ENCODE measurements at regions not wholly inside any gene's neighbourhood (a gene's known extent, or its start where the extent isn't known, plus 50 kb on each side); places are given as distances from the start of the nearest gene placed in this dataset.

- Histone ChIP-seq H3K4me3 (ENCODE audit: low read length in 3 of 3) (no peak overlapping the region), H3K9ac (ENCODE audit: low read length in 3 of 3) (no peak overlapping the region), H3K27me3 (ENCODE audit: control insufficient read depth, insufficient read depth, low read length) (no peaks in the 10 kb centered on the region), H3K27ac (ENCODE audit: low read depth in 2 of 2, low read length in 2 of 2) (no peak overlapping the region), H3K36me3 (ENCODE audit: control insufficient read depth in 2 of 3, insufficient read depth in 3 of 3, low read length in 3 of 3) (no peaks in the 10 kb centered on the region), H3K4me1 (ENCODE audit: control insufficient read depth in 2 of 3, insufficient read depth in 2 of 3, low read depth in 1 of 3, low read length in 3 of 3) (no peaks in the 10 kb centered on the region), H3K9me3 (ENCODE audit: control insufficient read depth in 2 of 3, insufficient read depth in 1 of 3, low read length in 3 of 3) (no peaks in the 10 kb centered on the region)
- intact Hi-C loops (cut with DNase I), result no loop called here
- FAIRE-seq, result no peak
- DNase-seq, result no peak
- no peak for TF ChIP-seq CTCF (IDR thresholded peaks at IDR 0.05; ENCODE audit: borderline replicate concordance, extremely low read depth, insufficient read depth)
These were observed 190.2 kb upstream of the ELL2 start for GRCh38 chr5:96151891-96152290.

DNA sequence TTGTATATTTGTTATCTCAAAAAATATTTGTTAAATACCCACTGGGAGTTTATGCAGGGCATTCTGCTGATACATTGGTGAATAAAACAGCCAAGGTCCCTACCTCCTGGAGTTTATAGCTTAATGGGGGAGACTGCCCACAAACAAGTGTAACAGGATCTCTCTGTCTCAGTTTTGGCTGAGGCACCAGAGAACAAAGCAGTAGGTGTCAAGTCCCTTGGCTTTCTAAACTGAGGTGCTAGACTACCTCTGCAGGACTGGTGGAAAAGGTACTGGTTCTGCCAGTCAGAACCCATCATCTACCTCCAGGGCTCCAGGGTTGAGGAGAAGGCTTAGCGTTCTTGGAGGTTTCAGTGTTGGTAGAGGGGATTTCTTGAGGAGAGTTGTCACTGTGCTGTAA, 188.4 kb upstream of the ELL2 start:
- DNase-seq (no peak), FAIRE-seq (no peak)
- Histone ChIP-seq H3K4me1 (ENCODE audit: control insufficient read depth in 2 of 3, insufficient read depth in 2 of 3, low read depth in 1 of 3, low read length in 3 of 3) (no peaks in the 10 kb centered on the region), H3K4me3 (ENCODE audit: low read length in 3 of 3) (no peak overlapping the region), H3K27ac (ENCODE audit: low read depth in 2 of 2, low read length in 2 of 2) (no peak overlapping the region), H3K9ac (ENCODE audit: low read length in 3 of 3) (no peak overlapping the region), H3K27me3 (ENCODE audit: control insufficient read depth, insufficient read depth, low read length) (no peaks in the 10 kb centered on the region), H3K9me3 (ENCODE audit: control insufficient read depth in 2 of 3, insufficient read depth in 1 of 3, low read length in 3 of 3) (no peaks in the 10 kb centered on the region), H3K36me3 (ENCODE audit: control insufficient read depth in 2 of 3, insufficient read depth in 3 of 3, low read length in 3 of 3) (no peaks in the 10 kb centered on the region)
- no peak for TF ChIP-seq CTCF (IDR thresholded peaks at IDR 0.05; ENCODE audit: borderline replicate concordance, extremely low read depth, insufficient read depth)
- intact Hi-C loops (cut with DNase I), result no loop called here

DNA sequence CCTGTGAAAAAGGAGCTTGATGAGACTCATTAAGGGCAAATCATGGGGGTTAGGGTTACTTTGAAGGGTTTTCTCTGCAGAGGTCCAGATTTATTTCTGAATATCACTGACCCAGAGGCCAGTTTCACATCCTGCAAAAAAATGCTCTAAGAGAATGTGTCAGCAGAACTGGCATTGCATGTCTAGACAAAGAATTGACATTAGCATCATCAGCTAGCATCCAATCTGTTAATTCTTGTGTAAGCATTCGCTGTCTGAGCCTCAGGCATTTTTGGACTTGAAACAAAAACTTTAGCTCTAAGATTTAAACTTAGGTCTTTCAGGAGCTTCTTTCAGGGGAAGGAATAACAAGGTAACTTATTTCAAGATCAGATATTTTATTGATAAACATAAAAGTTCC, 187.9 kb upstream of the ELL2 start:
- intact Hi-C loops (cut with DNase I), result no loop called here
- DNase-seq (no peak), FAIRE-seq (no peak)
- no peaks in the 10 kb centered on the region for H3K9me3 ChIP-seq (ENCODE audit: control insufficient read depth in 2 of 3, insufficient read depth in 1 of 3, low read length in 3 of 3)
- no peaks in the 10 kb centered on the region for H3K4me1 ChIP-seq (ENCODE audit: control insufficient read depth in 2 of 3, insufficient read depth in 2 of 3, low read depth in 1 of 3, low read length in 3 of 3)
- H3K4me3 ChIP-seq (ENCODE audit: low read length in 3 of 3), result no peak overlapping the region
- no peak overlapping the region for H3K27ac ChIP-seq (ENCODE audit: low read depth in 2 of 2, low read length in 2 of 2)
- TF ChIP-seq CTCF (IDR thresholded peaks at IDR 0.05; ENCODE audit: borderline replicate concordance, extremely low read depth, insufficient read depth), result no peak
- no peaks in the 10 kb centered on the region for H3K27me3 ChIP-seq (ENCODE audit: control insufficient read depth, insufficient read depth, low read length)
- H3K36me3 ChIP-seq (ENCODE audit: control insufficient read depth in 2 of 3, insufficient read depth in 3 of 3, low read length in 3 of 3), result no peaks in the 10 kb centered on the region
- H3K9ac ChIP-seq (ENCODE audit: low read length in 3 of 3), result no peak overlapping the region

- Histone ChIP-seq H3K4me1 (ENCODE audit: control insufficient read depth in 2 of 3, insufficient read depth in 2 of 3, low read depth in 1 of 3, low read length in 3 of 3) (no peaks in the 10 kb centered on the region), H3K36me3 (ENCODE audit: control insufficient read depth in 2 of 3, insufficient read depth in 3 of 3, low read length in 3 of 3) (no peaks in the 10 kb centered on the region), H3K9ac (ENCODE audit: low read length in 3 of 3) (no peak overlapping the region), H3K9me3 (ENCODE audit: control insufficient read depth in 2 of 3, insufficient read depth in 1 of 3, low read length in 3 of 3) (no peaks in the 10 kb centered on the region), H3K27ac (ENCODE audit: low read depth in 2 of 2, low read length in 2 of 2) (no peak overlapping the region), H3K4me3 (ENCODE audit: low read length in 3 of 3) (no peak overlapping the region), H3K27me3 (ENCODE audit: control insufficient read depth, insufficient read depth, low read length) (no peaks in the 10 kb centered on the region)
- no peak for TF ChIP-seq CTCF (IDR thresholded peaks at IDR 0.05; ENCODE audit: borderline replicate concordance, extremely low read depth, insufficient read depth)
- FAIRE-seq (no peak), DNase-seq (no peak)
- intact Hi-C loops (cut with DNase I), result no loop called here
These were observed 187.4 kb upstream of the ELL2 start for GRCh38 chr5:96149021-96149420.
